ENCODE measurements at regions not wholly inside any gene's neighbourhood (a gene's known extent, or its start where the extent isn't known, plus 50 kb on each side); places are given as distances from the start of the nearest gene placed in this dataset.

DNA sequence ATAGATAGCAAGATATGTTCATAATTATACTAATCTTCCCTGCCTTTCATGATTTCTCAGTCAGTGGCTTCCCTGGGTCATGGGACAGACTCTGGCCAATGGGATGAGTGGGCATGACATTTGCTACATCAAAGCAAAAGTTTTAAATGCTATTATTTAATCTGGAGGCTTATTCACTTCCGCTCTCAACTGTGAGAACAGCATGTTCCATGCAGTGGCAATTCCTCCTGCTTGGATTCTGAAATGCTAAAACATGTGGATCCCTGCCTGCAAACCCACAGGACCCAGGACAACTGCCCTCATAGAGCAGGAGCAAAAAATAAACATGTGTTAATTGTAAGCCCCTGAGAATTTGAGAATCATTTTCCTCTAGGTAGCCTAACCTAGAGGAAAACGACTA lies 1412.4 kb upstream of the CELF2 start:
- TF ChIP-seq EZH2 (IDR thresholded peaks at IDR 0.05; ENCODE audit: insufficient read depth, poor library complexity, severe bottlenecking) (no peak), EZH2phosphoT487 (IDR thresholded peaks at IDR 0.05; ENCODE audit: insufficient read depth, low read depth) (no peak)
